GM23338 (cell line): ENCODE measurements at regions not wholly inside any gene's neighbourhood (a gene's known extent, or its start where the extent isn't known, plus 50 kb on each side); places are given as distances from the start of the nearest gene placed in this dataset.
A peak's percentile ranks its signal among the peaks of the same experiment; 100 is the strongest.

Source experiments
- ATAC-seq: fragments of 200-7000 bp; cut with Tn5 transposase; 3 replicates; pipeline ENCODE4 v1.9.1; 2020
- DNase-seq: peaks from one replicate; pipeline ENCODE4 v3.0.0-alpha.2; 2015; ENCODE audit warnings: low spot score
- H2AFZ ChIP-seq: fragments of 200-600 bp; sonication (generic); 2 replicates; pipeline ENCODE4 v1.8.0; 2016; ENCODE audit warnings: antibody characterized with exemption, mild to moderate bottlenecking, moderate library complexity
- H3F3A ChIP-seq: fragments of 200-600 bp; sonication (generic); replicated peaks from 2 replicates; pipeline ENCODE4 v1.8.0; 2017; ENCODE audit warnings: antibody characterized with exemption, mixed run types, low read depth
- H3K27ac ChIP-seq: fragments of 200-600 bp; sonication (generic); 2 replicates; pipeline ENCODE4 v1.6.1; 2016; ENCODE audit warnings: low read depth
- H3K27me3 ChIP-seq: fragments of 200-600 bp; sonication (generic); 2 replicates; pipeline ENCODE4 v1.8.0; 2016; ENCODE audit warnings: mild to moderate bottlenecking, mixed run types, moderate library complexity; ENCODE audit not compliant: insufficient read depth
- H3K36me3 ChIP-seq: fragments of 200-600 bp; sonication (generic); 2 replicates; pipeline ENCODE4 v1.8.0; 2016; ENCODE audit warnings: mild to moderate bottlenecking; ENCODE audit not compliant: insufficient read depth
- H3K4me1 ChIP-seq: fragments of 200-600 bp; sonication (generic); 2 replicates; pipeline ENCODE4 v1.8.0; 2016; ENCODE audit warnings: mild to moderate bottlenecking, moderate library complexity; ENCODE audit not compliant: insufficient read depth
- H3K4me2 ChIP-seq: fragments of 200-600 bp; sonication (generic); 2 replicates; pipeline ENCODE4 v1.7.1; 2017; ENCODE audit warnings: mixed run types
- H3K4me3 ChIP-seq: fragments of 200-600 bp; sonication (generic); 2 replicates; pipeline ENCODE4 v1.6.1; 2016; ENCODE audit warnings: mixed run types
- H3K79me2 ChIP-seq: fragments of 200-600 bp; sonication (generic); replicated peaks from 2 replicates; pipeline ENCODE4 v1.8.0; 2017; ENCODE audit warnings: mild to moderate bottlenecking; ENCODE audit not compliant: insufficient read depth
- H3K9me2 ChIP-seq: fragments of 200-600 bp; sonication (generic); 2 replicates; pipeline ENCODE4 v1.8.0; 2017; ENCODE audit not compliant: insufficient read depth
- H4K20me1 ChIP-seq: fragments of 200-600 bp; sonication (generic); replicated peaks from 2 replicates; pipeline ENCODE4 v1.8.0; 2017; ENCODE audit warnings: mild to moderate bottlenecking; ENCODE audit not compliant: insufficient read depth
- H3K27ac Mint-ChIP-seq: 2 replicates; pipeline ENCODE4 v1.8.0; 2020; ENCODE audit warnings: inconsistent platforms, mild to moderate bottlenecking, moderate library complexity, mixed read lengths
- H3K27me3 Mint-ChIP-seq: 3 replicates; pipeline ENCODE4 v1.8.0; 2022; ENCODE audit warnings: low read depth, mild to moderate bottlenecking, moderate library complexity, mixed read lengths, inconsistent platforms; ENCODE audit not compliant: insufficient read depth, poor library complexity
- H3K36me3 Mint-ChIP-seq: 3 replicates; pipeline ENCODE4 v1.8.0; 2021; ENCODE audit warnings: low read depth, mild to moderate bottlenecking, inconsistent platforms, moderate library complexity, mixed read lengths
- H3K4me1 Mint-ChIP-seq: 3 replicates; pipeline ENCODE4 v1.8.0; 2020; ENCODE audit warnings: mild to moderate bottlenecking, inconsistent platforms, mixed read lengths
- H3K4me3 Mint-ChIP-seq: 3 replicates; pipeline ENCODE4 v1.8.0; 2021; ENCODE audit warnings: moderate library complexity, mild to moderate bottlenecking, inconsistent platforms, mixed read lengths
- H3K9me3 Mint-ChIP-seq: 3 replicates; pipeline ENCODE4 v1.8.0; 2020; ENCODE audit warnings: moderate library complexity, mild to moderate bottlenecking, inconsistent platforms, mixed read lengths
- CREB1 ChIP-seq: fragments of 250-450 bp; sonication (Bioruptor Pico); IDR thresholded peaks from 2 replicates; pipeline ENCODE4 v1.5.0; 2020; ENCODE audit warnings: low read depth, mild to moderate bottlenecking, moderate library complexity
- CTCF ChIP-seq, 2 experiments: fragments of 200-600 bp in 1 of 2; sonication (generic) in 1 of 2; conservative IDR thresholded peaks; 2 replicates each; pipeline versions ENCODE4 v1.5.1 to v1.6.1; 2016 to 2017; ENCODE audit warnings: antibody characterized with exemption in 2 of 2, low read depth in 2 of 2, mild to moderate bottlenecking in 2 of 2, moderate library complexity in 1 of 2
- EZH2phosphoT487 ChIP-seq: fragments of 200-600 bp; sonication (generic); IDR thresholded peaks from one replicate; pipeline ENCODE4 v1.8.1; 2018; ENCODE audit warnings: antibody characterized with exemption; ENCODE audit not compliant: unreplicated experiment
- JUNB ChIP-seq: IDR thresholded peaks from one replicate; pipeline ENCODE4 v1.6.1; 2016; ENCODE audit warnings: antibody characterized with exemption; ENCODE audit not compliant: unreplicated experiment
- NANOG ChIP-seq: IDR thresholded peaks from 2 replicates; pipeline ENCODE4 v1.6.1; 2016; ENCODE audit warnings: antibody characterized with exemption, borderline replicate concordance
- REST ChIP-seq: IDR thresholded peaks from one replicate; pipeline ENCODE4 v1.6.1; 2018; ENCODE audit warnings: antibody characterized with exemption; ENCODE audit not compliant: unreplicated experiment
- STAT1 ChIP-seq: IDR thresholded peaks from one replicate; pipeline ENCODE4 v1.6.1; 2016; ENCODE audit warnings: antibody characterized with exemption; ENCODE audit not compliant: unreplicated experiment
- ZNF114 ChIP-seq: fragments of 250-450 bp; sonication (Bioruptor Pico); IDR thresholded peaks from 2 replicates; pipeline ENCODE4 v1.5.0; 2020; ENCODE audit warnings: mild to moderate bottlenecking, moderate library complexity
- TF ChIP-seq, protein P1 (sequence below): fragments of 250-450 bp; sonication (Bioruptor Pico); IDR thresholded peaks from 2 replicates; pipeline ENCODE4 v1.5.0; 2020; ENCODE audit warnings: mild to moderate bottlenecking, moderate library complexity

GRCh38 chr2:8324164-8324856 lies 357.5 kb upstream of the ID2 start (continued):
- TF ChIP-seq, protein P1, sequence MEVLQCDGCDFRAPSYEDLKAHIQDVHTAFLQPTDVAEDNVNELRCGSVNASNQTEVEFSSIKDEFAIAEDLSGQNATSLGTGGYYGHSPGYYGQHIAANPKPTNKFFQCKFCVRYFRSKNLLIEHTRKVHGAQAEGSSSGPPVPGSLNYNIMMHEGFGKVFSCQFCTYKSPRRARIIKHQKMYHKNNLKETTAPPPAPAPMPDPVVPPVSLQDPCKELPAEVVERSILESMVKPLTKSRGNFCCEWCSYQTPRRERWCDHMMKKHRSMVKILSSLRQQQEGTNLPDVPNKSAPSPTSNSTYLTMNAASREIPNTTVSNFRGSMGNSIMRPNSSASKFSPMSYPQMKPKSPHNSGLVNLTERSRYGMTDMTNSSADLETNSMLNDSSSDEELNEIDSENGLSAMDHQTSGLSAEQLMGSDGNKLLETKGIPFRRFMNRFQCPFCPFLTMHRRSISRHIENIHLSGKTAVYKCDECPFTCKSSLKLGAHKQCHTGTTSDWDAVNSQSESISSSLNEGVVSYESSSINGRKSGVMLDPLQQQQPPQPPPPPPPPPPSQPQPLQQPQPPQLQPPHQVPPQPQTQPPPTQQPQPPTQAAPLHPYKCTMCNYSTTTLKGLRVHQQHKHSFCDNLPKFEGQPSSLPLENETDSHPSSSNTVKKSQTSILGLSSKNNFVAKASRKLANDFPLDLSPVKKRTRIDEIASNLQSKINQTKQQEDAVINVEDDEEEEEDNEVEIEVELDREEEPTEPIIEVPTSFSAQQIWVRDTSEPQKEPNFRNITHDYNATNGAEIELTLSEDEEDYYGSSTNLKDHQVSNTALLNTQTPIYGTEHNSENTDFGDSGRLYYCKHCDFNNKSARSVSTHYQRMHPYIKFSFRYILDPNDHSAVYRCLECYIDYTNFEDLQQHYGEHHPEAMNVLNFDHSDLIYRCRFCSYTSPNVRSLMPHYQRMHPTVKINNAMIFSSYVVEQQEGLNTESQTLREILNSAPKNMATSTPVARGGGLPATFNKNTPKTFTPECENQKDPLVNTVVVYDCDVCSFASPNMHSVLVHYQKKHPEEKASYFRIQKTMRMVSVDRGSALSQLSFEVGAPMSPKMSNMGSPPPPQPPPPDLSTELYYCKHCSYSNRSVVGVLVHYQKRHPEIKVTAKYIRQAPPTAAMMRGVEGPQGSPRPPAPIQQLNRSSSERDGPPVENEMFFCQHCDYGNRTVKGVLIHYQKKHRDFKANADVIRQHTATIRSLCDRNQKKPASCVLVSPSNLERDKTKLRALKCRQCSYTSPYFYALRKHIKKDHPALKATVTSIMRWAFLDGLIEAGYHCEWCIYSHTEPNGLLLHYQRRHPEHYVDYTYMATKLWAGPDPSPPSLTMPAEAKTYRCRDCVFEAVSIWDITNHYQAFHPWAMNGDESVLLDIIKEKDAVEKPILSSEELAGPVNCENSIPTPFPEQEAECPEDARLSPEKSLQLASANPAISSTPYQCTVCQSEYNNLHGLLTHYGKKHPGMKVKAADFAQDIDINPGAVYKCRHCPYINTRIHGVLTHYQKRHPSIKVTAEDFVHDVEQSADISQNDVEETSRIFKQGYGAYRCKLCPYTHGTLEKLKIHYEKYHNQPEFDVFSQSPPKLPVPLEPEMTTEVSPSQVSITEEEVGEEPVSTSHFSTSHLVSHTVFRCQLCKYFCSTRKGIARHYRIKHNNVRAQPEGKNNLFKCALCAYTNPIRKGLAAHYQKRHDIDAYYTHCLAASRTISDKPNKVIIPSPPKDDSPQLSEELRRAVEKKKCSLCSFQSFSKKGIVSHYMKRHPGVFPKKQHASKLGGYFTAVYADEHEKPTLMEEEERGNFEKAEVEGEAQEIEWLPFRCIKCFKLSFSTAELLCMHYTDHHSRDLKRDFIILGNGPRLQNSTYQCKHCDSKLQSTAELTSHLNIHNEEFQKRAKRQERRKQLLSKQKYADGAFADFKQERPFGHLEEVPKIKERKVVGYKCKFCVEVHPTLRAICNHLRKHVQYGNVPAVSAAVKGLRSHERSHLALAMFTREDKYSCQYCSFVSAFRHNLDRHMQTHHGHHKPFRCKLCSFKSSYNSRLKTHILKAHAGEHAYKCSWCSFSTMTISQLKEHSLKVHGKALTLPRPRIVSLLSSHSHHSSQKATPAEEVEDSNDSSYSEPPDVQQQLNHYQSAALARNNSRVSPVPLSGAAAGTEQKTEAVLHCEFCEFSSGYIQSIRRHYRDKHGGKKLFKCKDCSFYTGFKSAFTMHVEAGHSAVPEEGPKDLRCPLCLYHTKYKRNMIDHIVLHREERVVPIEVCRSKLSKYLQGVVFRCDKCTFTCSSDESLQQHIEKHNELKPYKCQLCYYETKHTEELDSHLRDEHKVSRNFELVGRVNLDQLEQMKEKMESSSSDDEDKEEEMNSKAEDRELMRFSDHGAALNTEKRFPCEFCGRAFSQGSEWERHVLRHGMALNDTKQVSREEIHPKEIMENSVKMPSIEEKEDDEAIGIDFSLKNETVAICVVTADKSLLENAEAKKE (CRISPR knock-in tag) = no peak
- TF ChIP-seq ZNF114 (CRISPR knock-in tag) = no peak
- TF ChIP-seq JUNB = no peak
- no peak for TF ChIP-seq REST

DNA sequence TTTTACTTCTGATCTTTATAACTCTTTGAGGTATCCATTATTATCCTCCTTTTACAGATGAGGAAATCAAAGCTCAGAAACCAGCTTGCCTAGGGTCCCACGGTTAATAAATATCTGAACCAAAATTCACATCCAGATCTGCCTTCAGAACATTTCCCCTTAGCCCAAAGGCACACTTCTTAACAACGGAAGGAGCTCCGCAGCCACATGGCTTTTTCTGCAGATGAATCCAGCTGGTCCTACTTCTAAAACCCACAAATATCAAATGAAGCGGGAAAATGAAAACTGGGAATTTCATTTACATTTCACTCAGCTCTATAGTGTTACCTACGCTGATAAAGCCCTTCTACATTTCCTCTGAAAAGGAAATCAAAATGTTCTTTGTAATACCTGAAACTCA lies 357.0 kb upstream of the ID2 start:
- no peaks in the 10 kb centered on the region for H3K79me2 ChIP-seq
- ATAC-seq = no peak
- H2AFZ ChIP-seq = peak overlapping the region; percentile 35; the same call in 1 of the 2 replicates
- H3K27ac ChIP-seq = no peak overlapping the region
- H4K20me1 ChIP-seq = no peaks in the 10 kb centered on the region
- 0 out of 2 replicates have a peak, but pooled peaks cover 9% of the 10 kb centered on the region for H3K4me1 ChIP-seq
- H3K36me3 ChIP-seq = no peaks in the 10 kb centered on the region
- H3K4me2 ChIP-seq = no peak overlapping the region
- peaks cover 13% of the 10 kb centered on the region; the same call in 1 of the 2 replicates for H3K9me2 ChIP-seq
- Mint-ChIP-seq H3K27me3 (peaks cover 1% of the 10 kb centered on the region), H3K27ac (no peak overlapping the region), H3K4me3 (no peak overlapping the region), H3K9me3 (no peaks in the 10 kb centered on the region), H3K4me1 (peaks cover 9% of the 10 kb centered on the region), H3K36me3 (no peaks in the 10 kb centered on the region)
- no peak overlapping the region for H3K4me3 ChIP-seq
- no peaks in the 10 kb centered on the region for H3F3A ChIP-seq
- no peaks in the 10 kb centered on the region for H3K27me3 ChIP-seq
- no peak for DNase-seq
- no peak for TF ChIP-seq REST
- TF ChIP-seq NANOG = no peak
- TF ChIP-seq CREB1 (CRISPR knock-in tag) = no peak
- no peak for TF ChIP-seq STAT1
- no peak for TF ChIP-seq CTCF (conservative IDR thresholded peaks at IDR 0.05; ENCODE audit: low read depth in 2 of 2)
- no peak for TF ChIP-seq EZH2phosphoT487
